Vagina (tissue), 2 donors: ENCODE measurements at regions not wholly inside any gene's neighbourhood (a gene's known extent, or its start where the extent isn't known, plus 50 kb on each side); places are given as distances from the start of the nearest gene placed in this dataset.

Source experiments
- DNase-seq, 2 donors: peaks; one replicate each; pipeline ENCODE4 v3.0.0-alpha.2; 2017; ENCODE audit errors: extremely low spot score in 2 of 2
- H3K27ac ChIP-seq: fragments of 200-600 bp; sonication (generic); one replicate; pipeline ENCODE4 v1.5.1; 2019
- H3K27me3 ChIP-seq: fragments of 200-600 bp; sonication (generic); one replicate; pipeline ENCODE4 v1.5.1; 2019
- H3K36me3 ChIP-seq, 2 donors: fragments of 200-600 bp; sonication (generic); one replicate each; pipeline ENCODE4 v1.5.1; 2017 to 2019
- H3K4me1 ChIP-seq: fragments of 200-600 bp; sonication (generic); one replicate; pipeline ENCODE4 v1.5.1; 2019
- H3K4me3 ChIP-seq, 2 donors: fragments of 200-600 bp; sonication (generic); 1 replicate in 1 of 2; 2 replicates in 1 of 2; pipeline ENCODE4 v1.5.1; 2016 to 2019
- H3K9me3 ChIP-seq: fragments of 200-600 bp; sonication (generic); one replicate; pipeline ENCODE4 v1.5.1; 2019
- POLR2A ChIP-seq, 2 donors: fragments of 450-650 bp; IDR thresholded peaks; one replicate each; pipeline ENCODE4 v1.6.1; 2017; ENCODE audit warnings: antibody characterized with exemption in 2 of 2, mild to moderate bottlenecking in 2 of 2, moderate library complexity in 2 of 2
- POLR2AphosphoS5 ChIP-seq, 2 donors: sonication (generic); formaldehyde crosslinking; IDR thresholded peaks; one replicate each; pipeline ENCODE4 v1.9.0; 2017; ENCODE audit warnings: antibody characterized with exemption in 2 of 2, mild to moderate bottlenecking in 2 of 2, low read depth in 1 of 2; ENCODE audit not compliant: insufficient read depth in 1 of 2
- intact Hi-C: fragments of 100-400 bp; cut with DNase I; formaldehyde crosslinking; loops from one replicate; pipeline ENCODE4 v1.15.1; 2023
- TF ChIP-seq, protein P1 (sequence below), 3 experiments: fragments of 450-650 bp in 2 of 3; fragments of 200-600 bp in 1 of 3; sonication (generic) in 1 of 3; IDR thresholded peaks; one replicate each; pipeline ENCODE4 v1.5.1; 2017 to 2019; ENCODE audit warnings: antibody characterized with exemption in 3 of 3, mild to moderate bottlenecking in 2 of 3, moderate library complexity in 2 of 3

- Histone ChIP-seq H3K27ac (no peak overlapping the region), H3K36me3 (no peaks in the 10 kb centered on the region), H3K4me1 (no peaks in the 10 kb centered on the region), H3K27me3 (no peaks in the 10 kb centered on the region), H3K9me3 (no peaks in the 10 kb centered on the region), H3K4me3 (no peak overlapping the region)
- DNase-seq = no peak
- TF ChIP-seq, protein P1, sequence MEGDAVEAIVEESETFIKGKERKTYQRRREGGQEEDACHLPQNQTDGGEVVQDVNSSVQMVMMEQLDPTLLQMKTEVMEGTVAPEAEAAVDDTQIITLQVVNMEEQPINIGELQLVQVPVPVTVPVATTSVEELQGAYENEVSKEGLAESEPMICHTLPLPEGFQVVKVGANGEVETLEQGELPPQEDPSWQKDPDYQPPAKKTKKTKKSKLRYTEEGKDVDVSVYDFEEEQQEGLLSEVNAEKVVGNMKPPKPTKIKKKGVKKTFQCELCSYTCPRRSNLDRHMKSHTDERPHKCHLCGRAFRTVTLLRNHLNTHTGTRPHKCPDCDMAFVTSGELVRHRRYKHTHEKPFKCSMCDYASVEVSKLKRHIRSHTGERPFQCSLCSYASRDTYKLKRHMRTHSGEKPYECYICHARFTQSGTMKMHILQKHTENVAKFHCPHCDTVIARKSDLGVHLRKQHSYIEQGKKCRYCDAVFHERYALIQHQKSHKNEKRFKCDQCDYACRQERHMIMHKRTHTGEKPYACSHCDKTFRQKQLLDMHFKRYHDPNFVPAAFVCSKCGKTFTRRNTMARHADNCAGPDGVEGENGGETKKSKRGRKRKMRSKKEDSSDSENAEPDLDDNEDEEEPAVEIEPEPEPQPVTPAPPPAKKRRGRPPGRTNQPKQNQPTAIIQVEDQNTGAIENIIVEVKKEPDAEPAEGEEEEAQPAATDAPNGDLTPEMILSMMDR (IDR thresholded peaks at IDR 0.05) = no peak
- no peak for TF ChIP-seq POLR2A (IDR thresholded peaks at IDR 0.05)
- no peak for TF ChIP-seq POLR2AphosphoS5 (IDR thresholded peaks at IDR 0.05; ENCODE audit: insufficient read depth in 1 of 2, low read depth in 1 of 2)
- intact Hi-C loops = no loop called here
Observed at GRCh38 chr5:136620621-136621020, 255.3 kb upstream of the TRPC7 start.

GRCh38 chr5:136620016-136620419, 254.7 kb upstream of the TRPC7 start:
- TF ChIP-seq POLR2AphosphoS5 (IDR thresholded peaks at IDR 0.05; ENCODE audit: insufficient read depth in 1 of 2, low read depth in 1 of 2) = no peak
- no peaks in the 10 kb centered on the region for H3K36me3 ChIP-seq
- intact Hi-C loops = no loop called here
- H3K27me3 ChIP-seq = no peaks in the 10 kb centered on the region
- H3K27ac ChIP-seq = no peak overlapping the region
- H3K9me3 ChIP-seq = no peaks in the 10 kb centered on the region
- DNase-seq = no peak
- H3K4me1 ChIP-seq = no peaks in the 10 kb centered on the region
- no peak overlapping the region for H3K4me3 ChIP-seq

- Histone ChIP-seq H3K4me3 (no peak overlapping the region), H3K27me3 (no peaks in the 10 kb centered on the region), H3K9me3 (no peaks in the 10 kb centered on the region), H3K4me1 (no peaks in the 10 kb centered on the region), H3K27ac (no peak overlapping the region), H3K36me3 (no peaks in the 10 kb centered on the region)
- no peak for DNase-seq
- intact Hi-C loops = no loop called here
- TF ChIP-seq, protein P1 (IDR thresholded peaks at IDR 0.05) = no peak
- TF ChIP-seq POLR2AphosphoS5 (IDR thresholded peaks at IDR 0.05; ENCODE audit: insufficient read depth in 1 of 2, low read depth in 1 of 2) (no peak), POLR2A (IDR thresholded peaks at IDR 0.05) (no peak)
Observed at GRCh38 chr5:136619556-136619955, 254.2 kb upstream of the TRPC7 start.

- Histone ChIP-seq H3K4me1 (no peaks in the 10 kb centered on the region), H3K27ac (no peak overlapping the region), H3K36me3 (no peaks in the 10 kb centered on the region), H3K9me3 (no peaks in the 10 kb centered on the region), H3K4me3 (no peak overlapping the region), H3K27me3 (no peaks in the 10 kb centered on the region)
- no peak for TF ChIP-seq POLR2A (IDR thresholded peaks at IDR 0.05)
- TF ChIP-seq, protein P1 (IDR thresholded peaks at IDR 0.05) = no peak
- no peak for TF ChIP-seq POLR2AphosphoS5 (IDR thresholded peaks at IDR 0.05; ENCODE audit: insufficient read depth in 1 of 2, low read depth in 1 of 2)
- DNase-seq = no peak
- intact Hi-C loops = no loop called here
Observed at GRCh38 chr5:136615251-136616119, 250.1 kb upstream of the TRPC7 start.

GRCh38 chr5:136613230-136613629, 247.9 kb upstream of the TRPC7 start:
- intact Hi-C loops = no loop called here
- TF ChIP-seq POLR2AphosphoS5 (IDR thresholded peaks at IDR 0.05; ENCODE audit: insufficient read depth in 1 of 2, low read depth in 1 of 2) (no peak), POLR2A (IDR thresholded peaks at IDR 0.05) (no peak)
- TF ChIP-seq, protein P1 (IDR thresholded peaks at IDR 0.05) = no peak
- Histone ChIP-seq H3K4me3 (no peak overlapping the region), H3K4me1 (no peaks in the 10 kb centered on the region), H3K36me3 (no peaks in the 10 kb centered on the region), H3K27me3 (no peaks in the 10 kb centered on the region), H3K9me3 (no peaks in the 10 kb centered on the region), H3K27ac (no peak overlapping the region)
- DNase-seq = no peak
